ENCODE measurements at regions not wholly inside any gene's neighbourhood (a gene's known extent, or its start where the extent isn't known, plus 50 kb on each side); places are given as distances from the start of the nearest gene placed in this dataset.

DNA sequence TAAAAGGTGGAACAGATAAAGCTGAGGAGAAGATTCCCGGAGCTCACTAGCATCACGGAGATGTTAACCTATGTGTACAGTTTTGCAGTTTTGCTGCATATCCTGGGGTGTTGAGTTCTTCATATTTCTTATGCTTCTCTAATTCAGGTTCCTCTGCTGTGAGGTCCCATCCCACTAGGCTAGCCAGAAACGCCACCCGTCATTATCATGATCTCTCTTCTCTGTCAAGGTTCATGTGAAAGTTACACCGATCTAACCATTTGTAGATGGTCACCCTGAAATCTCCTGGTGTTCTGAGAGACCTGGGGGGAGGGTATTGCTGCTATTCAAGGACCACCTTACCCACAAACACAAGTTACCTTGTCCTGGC lies 136.3 kb downstream of the CCDC71L start:
- no peak for TF ChIP-seq CTCF (IDR thresholded peaks at IDR 0.05)
- no peak for TF ChIP-seq POLR2A (IDR thresholded peaks at IDR 0.05)
- no peak overlapping the region for H3K4me3 ChIP-seq
- no peak overlapping the region for H3K27ac ChIP-seq
- no peaks in the 10 kb centered on the region for H3K36me3 ChIP-seq (replicated peaks in 1 of 2)
- intact Hi-C loops (cut with DNase I), result no loop called here
- WGBS, 4 donors, result 80 to 85% (median 82%) methylated on average over 5 of the region's 5 CpGs
- no peak for DNase-seq
- H3K4me1 ChIP-seq (replicated peaks in 1 of 2), result no peaks in the 10 kb centered on the region
- peaks cover 11% of the 10 kb centered on the region for H3K27me3 ChIP-seq
- H3K9me3 ChIP-seq (replicated peaks in 1 of 3), result no peaks in the 10 kb centered on the region

DNA sequence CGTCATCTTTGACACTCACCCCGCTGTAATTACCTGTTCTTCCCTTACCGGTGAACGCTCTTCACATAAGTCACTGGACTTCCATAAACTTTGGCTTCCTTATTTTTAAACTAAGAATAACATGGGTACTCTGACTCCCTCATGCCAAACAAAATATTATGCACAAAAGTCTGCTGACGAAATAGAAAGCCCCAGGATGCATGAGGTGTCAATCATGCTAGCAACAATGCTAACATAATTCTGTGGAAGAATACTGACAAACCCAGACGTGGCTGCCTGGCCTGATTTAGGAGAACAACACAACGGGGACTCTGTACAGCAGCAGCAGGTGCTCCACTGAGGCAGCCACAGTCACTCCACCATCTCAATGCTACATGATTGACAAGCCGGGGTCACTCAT lies 137.5 kb downstream of the CCDC71L start:
- 68 to 81% (median 69%) methylated on average over 8 of the region's 8 CpGs for WGBS, 4 donors

GRCh38 chr7:106522696-106523095 lies 138.3 kb downstream of the CCDC71L start:
- 72 to 78% (median 75%) methylated on average over 5 of the region's 5 CpGs for WGBS, 4 donors
- TF ChIP-seq CTCF (IDR thresholded peaks at IDR 0.05) (no peak), POLR2A (IDR thresholded peaks at IDR 0.05) (no peak)
- no peaks in the 10 kb centered on the region for H3K36me3 ChIP-seq (replicated peaks in 1 of 2)
- H3K4me1 ChIP-seq (replicated peaks in 1 of 2), result no peaks in the 10 kb centered on the region
- intact Hi-C loops (cut with DNase I), result no loop called here
- H3K4me3 ChIP-seq, result no peak overlapping the region
- H3K27ac ChIP-seq, result no peak overlapping the region
- no peaks in the 10 kb centered on the region for H3K9me3 ChIP-seq (replicated peaks in 1 of 3)
- DNase-seq, result no peak
- peaks cover 16% of the 10 kb centered on the region for H3K27me3 ChIP-seq

More for the DNA sequence above, 137.5 kb downstream of the CCDC71L start:
- H3K4me1 ChIP-seq (replicated peaks in 1 of 2), result no peaks in the 10 kb centered on the region
- H3K27me3 ChIP-seq, result peaks cover 16% of the 10 kb centered on the region
- H3K36me3 ChIP-seq (replicated peaks in 1 of 2), result no peaks in the 10 kb centered on the region
- no peak overlapping the region for H3K4me3 ChIP-seq
- H3K9me3 ChIP-seq (replicated peaks in 1 of 3), result no peaks in the 10 kb centered on the region
- no peak overlapping the region for H3K27ac ChIP-seq
- no peak for DNase-seq
- TF ChIP-seq POLR2A (IDR thresholded peaks at IDR 0.05) (no peak), CTCF (IDR thresholded peaks at IDR 0.05) (no peak)
- intact Hi-C loops (cut with DNase I), result no loop called here

DNA sequence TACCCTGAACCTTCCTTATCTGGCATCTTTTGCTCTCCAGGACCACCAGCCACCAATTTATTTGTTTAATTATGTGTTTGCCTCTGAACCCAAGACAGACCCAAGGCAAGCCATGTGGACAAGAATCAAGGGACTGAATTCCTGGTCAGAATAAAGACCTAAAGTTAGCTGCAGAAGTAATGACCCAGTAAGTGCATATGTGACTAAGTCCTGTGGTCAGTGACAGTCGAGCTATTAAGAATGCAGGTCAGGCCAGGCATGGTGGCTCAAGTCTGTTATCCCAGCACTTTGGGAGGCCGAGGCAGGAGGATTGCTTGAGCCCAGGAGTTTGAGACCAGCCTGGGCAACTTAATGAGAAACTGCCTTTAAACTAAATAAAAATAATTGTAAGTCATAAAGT lies 139.4 kb downstream of the CCDC71L start:
- TF ChIP-seq POLR2A (IDR thresholded peaks at IDR 0.05) (no peak), CTCF (IDR thresholded peaks at IDR 0.05) (no peak)
- WGBS, 4 donors, result 68 to 88% (median 82%) methylated on average over 2 of the region's 2 CpGs

More for the DNA sequence above, 139.4 kb downstream of the CCDC71L start:
- no peaks in the 10 kb centered on the region for H3K9me3 ChIP-seq (replicated peaks in 1 of 3)
- H3K36me3 ChIP-seq (replicated peaks in 1 of 2), result no peaks in the 10 kb centered on the region
- H3K27ac ChIP-seq, result no peak overlapping the region
- H3K27me3 ChIP-seq, result peaks cover 16% of the 10 kb centered on the region
- DNase-seq, result no peak
- no peak overlapping the region for H3K4me3 ChIP-seq
- H3K4me1 ChIP-seq (replicated peaks in 1 of 2), result no peaks in the 10 kb centered on the region
- intact Hi-C loops (cut with DNase I), result no loop called here
